ENCODE measurements at regions not wholly inside any gene's neighbourhood (a gene's known extent, or its start where the extent isn't known, plus 50 kb on each side); places are given as distances from the start of the nearest gene placed in this dataset.
"Not testable (repeated sequence)": the region's sequence is repeated elsewhere in the genome, so short reads cannot be mapped to it uniquely, and the experiment has no call there.

GRCh38 chr10:28880683-28880950 is 203.3 kb downstream of the BAMBI start:
- H3K36me3 Mint-ChIP-seq = no peaks in the 10 kb centered on the region
- no peak for ATAC-seq
- H3K4me1 Mint-ChIP-seq = no peaks in the 10 kb centered on the region
- no peak overlapping the region for H3K4me3 Mint-ChIP-seq
- H3K27me3 Mint-ChIP-seq = no peaks in the 10 kb centered on the region
- no peaks in the 10 kb centered on the region for H3K9me3 Mint-ChIP-seq
- H3K27ac Mint-ChIP-seq = no peak overlapping the region

GRCh38 chr10:28881171-28881882 is 204.0 kb downstream of the BAMBI start:
- no peaks in the 10 kb centered on the region for H3K36me3 Mint-ChIP-seq
- H3K27me3 Mint-ChIP-seq = no peaks in the 10 kb centered on the region
- H3K27ac Mint-ChIP-seq = no peak overlapping the region
- no peak overlapping the region for H3K4me3 Mint-ChIP-seq
- no peaks in the 10 kb centered on the region for H3K4me1 Mint-ChIP-seq
- H3K9me3 Mint-ChIP-seq = no peaks in the 10 kb centered on the region
- no peak for ATAC-seq

- Mint-ChIP-seq H3K27ac (no peak overlapping the region), H3K27me3 (no peaks in the 10 kb centered on the region), H3K4me1 (no peaks in the 10 kb centered on the region), H3K9me3 (no peaks in the 10 kb centered on the region), H3K36me3 (no peaks in the 10 kb centered on the region), H3K4me3 (no peak overlapping the region)
- no peak for ATAC-seq
Measured at GRCh38 chr10:28883741-28884423, 206.6 kb downstream of the BAMBI start.

DNA sequence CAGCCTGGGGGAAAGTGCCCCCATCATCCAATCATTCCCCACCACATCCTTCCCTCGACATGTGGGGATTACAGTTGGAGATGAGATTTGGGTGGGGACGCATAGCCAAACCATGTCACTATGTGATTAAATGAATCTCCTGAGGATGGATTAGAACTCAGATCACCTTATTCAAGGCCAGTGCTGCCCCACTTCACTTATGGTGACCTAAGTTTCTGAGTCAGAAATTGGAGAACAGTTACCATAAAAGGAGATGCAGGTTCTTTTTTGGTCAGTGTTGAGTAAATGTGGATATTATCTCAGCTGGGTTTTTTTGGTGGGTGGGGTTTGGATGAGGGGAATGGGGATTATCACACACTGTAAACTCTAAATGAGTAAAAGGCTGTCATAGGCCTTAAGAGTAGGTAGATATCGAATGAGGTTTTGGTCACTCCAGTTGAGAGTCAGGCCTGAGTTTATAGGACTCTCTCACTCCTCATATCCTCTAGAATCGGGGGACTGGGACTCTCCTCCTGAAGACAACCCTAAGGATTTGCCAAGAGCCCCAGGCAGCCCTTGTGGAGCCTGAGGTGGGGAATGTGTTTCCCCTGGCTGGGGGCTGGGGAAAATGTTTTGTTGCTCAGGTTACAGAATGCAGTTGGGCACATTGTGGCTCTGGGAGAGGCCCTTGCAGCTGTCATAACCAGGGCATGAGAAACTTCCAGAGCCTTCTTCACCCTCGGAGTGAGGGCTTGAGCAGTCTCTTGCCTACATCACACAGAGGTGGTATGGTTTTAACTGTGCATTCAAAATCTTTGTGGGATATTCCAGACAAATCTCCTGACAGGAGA is 213.0 kb downstream of the BAMBI start:
- H3K9me3 Mint-ChIP-seq = no peaks in the 10 kb centered on the region
- no peak overlapping the region for H3K27ac Mint-ChIP-seq
- H3K36me3 Mint-ChIP-seq = no peaks in the 10 kb centered on the region
- no peak overlapping the region for H3K4me3 Mint-ChIP-seq
- no peaks in the 10 kb centered on the region for H3K4me1 Mint-ChIP-seq
- ATAC-seq = no peak
- H3K27me3 Mint-ChIP-seq = no peaks in the 10 kb centered on the region

GRCh38 chr10:28891058-28891713 is 213.9 kb downstream of the BAMBI start:
- no peak for ATAC-seq
- Mint-ChIP-seq H3K4me1 (no peaks in the 10 kb centered on the region), H3K4me3 (no peak overlapping the region), H3K9me3 (no peaks in the 10 kb centered on the region), H3K36me3 (no peaks in the 10 kb centered on the region), H3K27ac (no peak overlapping the region), H3K27me3 (no peaks in the 10 kb centered on the region)

DNA sequence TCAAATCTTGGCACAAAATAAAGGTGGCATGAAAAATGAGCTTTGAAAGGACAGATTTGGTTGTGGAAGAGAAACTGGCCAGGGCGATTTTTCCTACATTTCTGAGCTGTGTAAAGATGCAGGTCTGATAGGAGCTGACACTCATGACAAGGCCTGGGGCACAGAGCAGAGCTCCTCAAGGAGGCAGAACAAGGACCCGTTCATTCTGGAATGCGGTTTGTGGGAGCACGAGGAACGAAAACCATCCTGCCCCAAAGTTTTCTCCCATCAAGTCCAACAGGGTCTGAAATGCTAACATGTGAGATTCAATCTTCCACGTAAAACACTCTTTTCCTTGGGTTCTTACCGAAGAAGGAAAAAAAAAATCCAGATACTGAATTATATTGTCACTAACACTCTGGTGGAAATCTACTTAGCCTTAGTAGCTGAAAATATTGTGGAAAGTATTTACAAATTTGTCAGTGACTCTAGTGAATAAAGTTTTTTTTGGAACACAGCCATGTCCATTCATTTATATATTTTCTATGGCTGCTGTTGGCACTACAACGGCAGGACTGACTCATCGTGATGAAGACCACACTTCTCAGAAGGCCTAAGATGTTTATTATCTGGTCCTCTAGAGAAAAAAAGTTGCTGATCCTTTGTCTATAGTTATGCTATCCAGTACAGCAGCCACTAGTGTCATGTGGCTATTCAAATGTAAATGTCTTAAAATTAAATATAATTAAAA is 215.7 kb downstream of the BAMBI start:
- Mint-ChIP-seq H3K36me3 (no peaks in the 10 kb centered on the region), H3K27me3 (no peaks in the 10 kb centered on the region), H3K9me3 (peaks cover 3% of the 10 kb centered on the region), H3K4me1 (no peaks in the 10 kb centered on the region), H3K27ac (no peak overlapping the region), H3K4me3 (no peak overlapping the region)
- no peak for ATAC-seq

- H3K4me1 Mint-ChIP-seq = no peaks in the 10 kb centered on the region
- H3K27me3 Mint-ChIP-seq = no peaks in the 10 kb centered on the region
- H3K36me3 Mint-ChIP-seq = no peaks in the 10 kb centered on the region
- no peak overlapping the region for H3K4me3 Mint-ChIP-seq
- no peak overlapping the region for H3K27ac Mint-ChIP-seq
- H3K9me3 Mint-ChIP-seq = peaks cover 3% of the 10 kb centered on the region
- ATAC-seq = no peak
Measured at GRCh38 chr10:28894146-28894545, 216.8 kb downstream of the BAMBI start.

DNA sequence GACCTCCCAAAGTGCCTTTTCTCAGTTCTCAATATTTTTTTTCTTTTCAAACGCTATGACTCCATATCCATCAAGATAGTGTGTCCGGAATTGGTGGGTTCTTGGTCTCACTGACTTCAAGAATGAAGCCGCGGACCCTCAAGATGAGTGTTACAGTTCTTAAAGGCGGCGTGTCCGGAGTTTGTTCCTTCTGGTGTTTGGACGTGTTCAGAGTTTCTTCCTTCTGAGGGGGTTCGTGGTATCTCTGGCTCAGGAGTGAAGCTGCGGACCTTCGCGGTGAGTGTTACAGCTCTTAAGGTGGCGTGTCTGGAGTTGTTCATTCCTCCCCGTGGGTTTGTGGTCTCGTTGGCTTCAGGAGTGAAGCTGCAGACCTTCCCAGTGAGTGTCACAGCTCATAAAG is 218.3 kb downstream of the BAMBI start:
- H3K27ac Mint-ChIP-seq, H3K36me3 Mint-ChIP-seq, H3K4me1 Mint-ChIP-seq, ATAC-seq, H3K9me3 Mint-ChIP-seq, H3K27me3 Mint-ChIP-seq, H3K4me3 Mint-ChIP-seq: not testable (repeated sequence)

- not testable (repeated sequence) for ATAC-seq, H3K4me3 Mint-ChIP-seq, H3K36me3 Mint-ChIP-seq, H3K9me3 Mint-ChIP-seq, H3K4me1 Mint-ChIP-seq, H3K27ac Mint-ChIP-seq, H3K27me3 Mint-ChIP-seq
Measured at GRCh38 chr10:28896791-28897409, 219.6 kb downstream of the BAMBI start.

GRCh38 chr10:28897617-28898464 is 220.5 kb downstream of the BAMBI start:
- no peak for ATAC-seq
- Mint-ChIP-seq H3K9me3 (peaks cover 3% of the 10 kb centered on the region), H3K27ac (no peak overlapping the region), H3K27me3 (no peaks in the 10 kb centered on the region), H3K36me3 (no peaks in the 10 kb centered on the region), H3K4me1 (no peaks in the 10 kb centered on the region), H3K4me3 (no peak overlapping the region)

DNA sequence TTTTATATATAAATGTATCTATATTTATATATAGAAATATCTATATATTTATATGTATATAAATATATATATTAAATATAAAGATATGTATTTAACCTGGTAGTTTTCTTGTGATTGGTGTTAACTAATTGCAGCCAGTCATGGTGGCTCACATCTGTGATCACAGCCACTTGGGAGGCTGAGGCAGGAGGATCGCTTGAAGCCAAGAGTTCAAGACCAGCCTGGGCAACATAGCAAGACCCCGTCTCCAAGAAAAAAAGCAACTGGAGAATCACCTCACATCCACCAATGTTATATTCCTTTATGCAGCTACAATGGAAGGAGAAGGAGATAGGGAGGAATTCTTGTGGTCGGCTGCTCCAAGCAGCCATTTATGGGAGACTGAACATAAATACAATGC is 224.9 kb downstream of the BAMBI start:
- H3K27me3 Mint-ChIP-seq = no peaks in the 10 kb centered on the region
- no peak for ATAC-seq
- no peaks in the 10 kb centered on the region for H3K4me1 Mint-ChIP-seq
- peaks cover 1% of the 10 kb centered on the region for H3K9me3 Mint-ChIP-seq
- no peaks in the 10 kb centered on the region for H3K36me3 Mint-ChIP-seq
- H3K27ac Mint-ChIP-seq = no peak overlapping the region
- no peak overlapping the region for H3K4me3 Mint-ChIP-seq

DNA sequence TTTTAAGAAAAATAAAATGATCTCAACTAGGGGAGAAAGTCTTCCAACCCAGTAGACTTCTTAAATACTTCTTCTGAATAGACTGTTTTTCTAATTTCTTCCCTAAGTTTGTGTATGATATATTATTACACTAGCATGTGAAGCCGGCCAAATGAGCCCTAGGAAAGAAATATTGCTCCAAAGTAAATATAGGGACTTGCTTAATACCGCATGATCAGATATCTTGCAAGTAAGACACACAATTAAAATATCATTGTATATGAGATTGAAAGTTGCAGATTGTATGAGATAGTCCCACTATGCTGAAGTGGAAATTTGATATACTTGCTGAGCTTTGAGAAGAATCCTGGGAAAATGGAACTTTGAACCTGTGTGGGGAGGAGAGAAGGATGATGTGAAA is 225.7 kb downstream of the BAMBI start:
- Mint-ChIP-seq H3K4me3 (no peak overlapping the region), H3K4me1 (no peaks in the 10 kb centered on the region), H3K9me3 (no peaks in the 10 kb centered on the region), H3K27me3 (no peaks in the 10 kb centered on the region), H3K27ac (no peak overlapping the region), H3K36me3 (no peaks in the 10 kb centered on the region)
- ATAC-seq = no peak

- H3K9me3 Mint-ChIP-seq = no peaks in the 10 kb centered on the region
- no peaks in the 10 kb centered on the region for H3K36me3 Mint-ChIP-seq
- no peaks in the 10 kb centered on the region for H3K4me1 Mint-ChIP-seq
- H3K4me3 Mint-ChIP-seq = no peak overlapping the region
- no peak overlapping the region for H3K27ac Mint-ChIP-seq
- H3K27me3 Mint-ChIP-seq = no peaks in the 10 kb centered on the region
- ATAC-seq = no peak
Measured at GRCh38 chr10:28903736-28904135, 226.4 kb downstream of the BAMBI start.

- Mint-ChIP-seq H3K27me3 (no peaks in the 10 kb centered on the region), H3K4me3 (no peak overlapping the region), H3K27ac (no peak overlapping the region), H3K4me1 (no peaks in the 10 kb centered on the region), H3K36me3 (no peaks in the 10 kb centered on the region), H3K9me3 (no peaks in the 10 kb centered on the region)
- ATAC-seq = no peak
Measured at GRCh38 chr10:28905371-28905770, 228.1 kb downstream of the BAMBI start.
